GM21515 (cell line): ENCODE measurements at regions not wholly inside any gene's neighbourhood (a gene's known extent, or its start where the extent isn't known, plus 50 kb on each side); places are given as distances from the start of the nearest gene placed in this dataset.

Experiments
- ATAC-seq: cut with Tn5 transposase; IDR thresholded peaks from one replicate; pipeline ENCODE4 v1.9.1; 2021; ENCODE audit not compliant: unreplicated experiment

DNA sequence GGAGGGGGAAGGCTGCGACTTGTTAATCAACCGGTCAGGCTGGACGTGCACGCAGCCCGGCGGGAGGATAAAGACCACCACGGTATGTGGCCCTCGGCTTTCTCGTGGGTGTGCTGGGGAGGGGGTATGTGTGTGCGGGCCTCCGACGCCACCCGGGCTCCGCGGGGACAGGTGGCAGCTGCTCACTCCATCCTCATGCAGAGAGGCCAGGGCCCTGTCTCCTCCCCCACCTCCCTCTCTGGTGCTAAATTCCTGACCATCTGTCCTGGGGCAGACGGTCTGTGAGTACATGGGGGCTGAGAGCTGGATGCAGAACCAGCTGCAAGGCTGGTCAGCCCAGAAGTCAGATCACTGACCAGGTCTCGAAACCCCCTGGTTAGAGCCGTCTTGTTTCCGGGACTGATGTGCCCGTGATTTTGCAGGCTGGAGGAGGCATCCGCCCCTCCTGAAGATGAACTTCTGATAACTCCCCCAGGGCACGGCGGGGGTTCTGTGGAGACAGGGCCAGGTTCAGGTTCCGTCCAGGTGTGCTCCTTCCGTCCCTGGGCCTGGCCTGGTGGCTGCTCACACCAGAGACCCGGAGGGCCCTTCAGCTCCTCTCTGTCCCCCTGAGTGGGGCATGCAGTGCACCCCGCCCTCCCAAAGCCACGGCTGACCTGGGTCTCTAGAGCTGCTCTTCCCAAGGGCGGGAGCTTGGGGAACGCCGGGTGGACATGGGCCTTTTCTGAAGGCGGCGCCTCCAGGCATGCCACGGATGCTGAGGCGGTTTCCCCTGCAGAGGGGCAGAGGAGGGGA is 1119.7 kb downstream of the BRD1 start:
- ATAC-seq: no peak

DNA sequence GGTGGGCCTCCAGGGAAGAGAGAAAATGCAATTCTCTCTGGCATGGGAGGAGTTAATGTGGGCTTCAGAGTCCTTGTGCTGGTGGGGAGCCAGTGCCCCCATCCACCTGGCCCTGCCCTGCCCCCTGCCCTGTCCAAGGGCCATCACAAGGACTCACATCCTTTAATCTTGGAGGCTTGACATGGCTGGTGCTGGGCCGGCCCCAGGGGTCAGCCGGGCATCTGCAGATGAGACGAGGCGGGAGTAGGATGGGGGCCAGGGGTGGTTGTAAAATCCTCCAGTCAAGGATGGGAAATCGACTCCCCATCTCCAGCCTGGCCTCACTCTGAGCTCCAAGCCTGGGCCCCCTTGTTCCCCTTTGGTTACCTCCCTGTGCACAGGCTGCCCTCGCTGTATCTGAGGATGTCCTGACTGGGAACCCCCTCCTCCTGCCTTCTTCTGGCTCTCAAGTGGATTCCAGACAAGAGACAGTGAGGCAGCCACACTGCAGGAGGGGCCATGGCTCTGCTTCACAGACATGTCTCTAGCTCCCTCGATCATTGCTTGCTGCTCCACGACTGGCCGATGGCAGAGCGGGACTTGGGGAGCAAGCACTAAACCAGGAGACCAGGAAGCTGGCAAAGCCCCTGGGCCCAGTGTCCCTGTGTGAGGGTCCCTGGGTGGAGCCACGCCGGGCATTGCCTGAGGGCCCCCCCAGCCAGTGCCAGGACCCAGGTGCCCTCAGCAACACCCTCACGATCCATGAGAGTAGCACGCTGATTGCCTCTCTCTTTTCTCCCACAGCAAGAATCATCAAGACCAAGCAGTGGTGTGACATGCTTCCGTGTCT is 1120.5 kb downstream of the BRD1 start:
- ATAC-seq: no peak

DNA sequence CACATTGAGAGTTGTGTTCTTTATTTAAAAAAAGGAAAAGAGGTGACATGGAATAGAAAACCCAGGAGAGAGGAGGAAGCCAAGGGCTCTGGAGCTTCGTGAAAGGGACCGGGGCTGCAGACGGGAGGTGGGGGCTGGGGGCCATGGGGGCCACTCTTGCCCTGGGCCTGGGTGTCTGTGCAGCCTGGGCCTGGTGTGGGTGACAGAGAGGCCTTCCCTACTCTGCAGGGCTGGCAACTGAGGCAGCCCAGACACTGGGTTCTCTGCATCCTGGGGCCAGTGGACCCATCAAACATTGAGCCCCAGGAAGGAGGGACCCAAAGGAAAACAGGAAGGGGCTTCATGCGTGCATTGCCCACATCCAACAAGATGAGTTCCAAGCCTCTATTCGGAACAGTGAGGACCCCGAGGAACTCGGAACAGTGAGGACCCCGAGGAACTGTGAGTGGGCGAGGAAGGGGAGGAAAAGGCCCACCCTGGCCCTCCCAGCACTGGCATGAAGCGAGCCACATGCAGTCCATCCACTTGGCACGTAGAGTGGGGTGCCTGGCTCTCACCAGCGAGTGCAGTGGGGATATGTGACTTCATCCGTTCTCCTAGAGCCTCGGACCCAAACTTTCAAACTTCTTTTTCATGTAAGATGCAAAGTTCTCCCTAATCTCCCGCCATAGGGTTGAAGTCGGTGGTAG is 1121.6 kb downstream of the BRD1 start:
- no peak for ATAC-seq

- ATAC-seq: no peak
Observed at GRCh38 chr22:48705159-48705916, 1122.3 kb downstream of the BRD1 start.

DNA sequence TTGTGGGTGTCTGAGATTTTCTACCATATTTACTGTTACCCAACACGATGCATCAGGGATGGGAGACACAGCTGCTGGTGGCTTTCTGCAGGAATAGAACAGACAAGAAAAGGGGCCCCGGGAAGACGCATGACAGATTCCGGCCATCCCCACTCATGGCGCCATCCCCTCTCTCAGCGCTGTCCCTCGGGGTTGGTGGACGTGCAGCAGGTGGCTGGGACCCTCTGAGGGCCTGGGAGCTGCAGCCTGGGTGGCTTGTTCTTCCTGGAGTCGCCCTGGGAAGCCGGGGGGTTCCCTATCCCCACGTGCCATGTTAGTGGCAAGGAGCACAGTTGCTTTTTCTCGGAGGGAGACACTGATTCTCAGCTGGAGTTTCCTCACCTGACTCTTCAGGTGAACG is 1123.3 kb downstream of the BRD1 start:
- no peak for ATAC-seq

DNA sequence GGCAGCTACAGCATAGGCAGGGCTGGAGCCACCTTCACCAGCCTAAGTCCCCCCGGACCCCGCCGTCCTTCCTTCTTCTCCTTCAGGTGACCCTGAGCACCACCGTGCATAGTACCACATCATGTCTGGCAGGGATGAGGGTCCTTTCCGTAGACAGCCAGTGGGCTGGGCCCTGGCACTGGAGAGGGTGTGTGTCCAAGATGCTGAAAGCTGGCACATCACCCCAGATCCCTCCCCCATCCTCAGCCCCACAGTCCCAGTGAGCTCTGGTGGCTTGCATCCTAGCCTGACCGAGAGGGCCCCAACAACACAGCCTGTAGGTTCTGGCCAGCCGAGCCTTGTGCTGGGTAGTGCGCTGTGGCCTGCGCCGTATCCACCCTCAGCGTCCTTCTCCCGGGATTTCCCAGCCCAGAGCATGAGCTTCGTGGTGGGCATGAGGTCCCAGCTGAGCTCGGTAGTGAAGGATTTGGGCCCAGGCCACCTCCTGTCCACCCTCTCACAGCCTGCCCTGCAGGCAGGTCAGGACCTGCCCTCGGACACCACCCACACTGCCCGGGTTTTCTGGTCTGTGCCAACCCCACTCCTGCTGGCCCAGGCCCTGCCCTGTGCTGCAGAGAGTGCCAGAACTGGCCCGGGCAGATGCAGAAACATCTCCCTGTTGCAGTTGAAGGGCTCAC is 1124.3 kb downstream of the BRD1 start:
- ATAC-seq: no peak

GRCh38 chr22:48702573-48703264 is 1125.0 kb downstream of the BRD1 start:
- no peak for ATAC-seq

GRCh38 chr22:48701296-48702030 is 1126.2 kb downstream of the BRD1 start:
- ATAC-seq: no peak

- ATAC-seq: no peak
Observed at GRCh38 chr22:48700566-48701295, 1126.9 kb downstream of the BRD1 start.

GRCh38 chr22:48700180-48700565 is 1127.5 kb downstream of the BRD1 start:
- ATAC-seq: no peak

GRCh38 chr22:48699511-48699910 is 1128.2 kb downstream of the BRD1 start:
- ATAC-seq: no peak

DNA sequence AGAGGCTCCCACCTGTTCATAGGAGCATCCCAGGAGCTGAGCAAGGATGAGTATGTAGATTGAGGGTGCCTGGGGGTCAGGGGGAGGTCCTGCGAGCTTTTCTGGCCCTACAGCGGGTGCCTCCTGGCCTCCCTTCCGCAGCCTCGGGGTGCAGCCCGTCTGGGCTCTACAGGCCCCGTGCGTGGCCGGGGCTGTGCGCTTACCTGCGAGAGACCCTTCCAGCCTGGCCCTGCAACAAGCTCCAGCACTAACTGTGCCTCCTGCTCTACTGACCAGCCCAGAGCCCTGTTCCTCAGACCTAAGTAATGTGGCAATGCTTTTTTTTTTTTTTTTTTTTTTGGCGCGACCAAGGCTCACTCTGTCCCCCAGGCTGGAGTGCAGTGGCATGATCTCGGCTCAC is 1129.1 kb downstream of the BRD1 start:
- ATAC-seq: no peak

GRCh38 chr22:48697694-48698276 is 1129.9 kb downstream of the BRD1 start:
- no peak for ATAC-seq

DNA sequence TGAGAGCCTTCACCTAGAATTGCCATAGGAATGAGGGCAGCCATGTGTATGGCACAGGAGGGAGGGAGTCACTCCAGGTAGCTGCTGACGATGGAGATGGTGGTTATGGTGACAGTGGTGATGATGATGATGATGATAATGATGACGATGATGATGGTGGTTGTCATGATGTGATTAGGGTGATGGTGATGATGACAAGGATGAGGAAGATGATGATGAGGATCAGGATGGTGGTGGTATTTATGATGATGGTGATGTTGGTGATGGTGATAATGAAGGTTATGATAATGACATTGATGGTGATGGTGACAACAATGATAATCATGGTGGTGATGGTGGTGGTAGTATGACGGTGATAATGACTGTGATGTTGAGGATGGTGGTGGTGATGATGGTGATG is 1130.5 kb downstream of the BRD1 start:
- ATAC-seq: no peak

GRCh38 chr22:48696371-48696770 is 1131.3 kb downstream of the BRD1 start:
- no peak for ATAC-seq

GRCh38 chr22:48695731-48696305 is 1131.9 kb downstream of the BRD1 start:
- ATAC-seq: no peak

DNA sequence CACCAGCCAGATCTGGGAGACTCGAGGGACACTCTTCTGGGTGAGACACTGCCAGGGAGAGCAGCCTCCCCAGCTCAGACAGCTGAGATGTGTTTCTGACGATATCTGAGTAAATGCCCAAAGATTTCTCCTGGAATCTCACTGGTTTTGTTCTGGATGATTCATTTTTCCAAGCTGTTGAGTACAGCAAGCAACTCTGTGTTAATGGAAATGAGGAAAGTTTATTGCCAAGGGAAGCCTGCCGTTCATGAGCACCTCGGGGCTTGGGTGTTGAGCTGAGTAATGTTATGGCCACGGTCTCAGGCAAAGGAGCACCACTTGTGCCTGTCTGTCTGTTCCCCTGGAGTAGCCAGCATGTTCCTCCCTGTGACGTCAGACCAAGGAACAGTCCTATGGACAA is 1132.4 kb downstream of the BRD1 start:
- ATAC-seq: no peak
